OCI-LY7 (cell line): ENCODE measurements at regions not wholly inside any gene's neighbourhood (a gene's known extent, or its start where the extent isn't known, plus 50 kb on each side); places are given as distances from the start of the nearest gene placed in this dataset.

Source experiments
- BruUV-seq: library from RNA; stranded (reverse); fragments of 400-500 nt; replicated peaks from 2 replicates; lab custom pipeline; 2021; lab: Mats Ljungman, UMichigan
- CTCF ChIA-PET: fragments of 300-600 bp; sonication (Branson Sonifier 250); formaldehyde crosslinking; loops from one replicate; lab custom pipeline; 2022; ENCODE audit warnings: antibody characterized with exemption; ENCODE audit not compliant: unreplicated experiment; lab: Charles Lee
- POLR2A ChIA-PET: fragments of 300-600 bp; sonication (Branson Sonifier 250); formaldehyde crosslinking; loops from one replicate; lab custom pipeline; 2022; ENCODE audit warnings: antibody characterized with exemption; lab: Charles Lee
- DNase-seq: peaks from one replicate; pipeline ENCODE4 v3.0.0-alpha.2; 2015; ENCODE audit warnings: low spot score
- H2AFZ ChIP-seq: fragments of 200-600 bp; sonication (generic), shearing (Covaris generic); 2 replicates; pipeline ENCODE4 v1.6.1; 2014; ENCODE audit warnings: mild to moderate bottlenecking, antibody characterized with exemption, low read length, moderate library complexity
- H3K27ac ChIP-seq: fragments of 200-600 bp; sonication (generic); 2 replicates; pipeline ENCODE4 v1.5.1; 2014; ENCODE audit warnings: mixed run types, low read depth, mild to moderate bottlenecking, moderate library complexity, low read length, inconsistent platforms; ENCODE audit not compliant: poor library complexity, severe bottlenecking
- H3K36me3 ChIP-seq: fragments of 200-600 bp; sonication (generic); 2 replicates; pipeline ENCODE4 v1.6.1; 2014; ENCODE audit warnings: mild to moderate bottlenecking, antibody characterized with exemption, low read length, moderate library complexity, mixed read lengths; ENCODE audit not compliant: insufficient read depth
- H3K4me1 ChIP-seq: fragments of 200-600 bp; sonication (generic); 2 replicates; pipeline ENCODE4 v1.5.1; 2014; ENCODE audit warnings: mild to moderate bottlenecking, low read length; ENCODE audit not compliant: insufficient read depth, poor library complexity, severe bottlenecking
- H3K4me2 ChIP-seq: fragments of 200-600 bp; sonication (generic); 2 replicates; pipeline ENCODE4 v1.6.1; 2014; ENCODE audit warnings: mild to moderate bottlenecking, low read length
- H3K4me3 ChIP-seq: fragments of 200-600 bp; sonication (generic); 2 replicates; pipeline ENCODE4 v1.5.1; 2014; ENCODE audit warnings: mild to moderate bottlenecking, low read depth, low read length; ENCODE audit not compliant: poor library complexity, severe bottlenecking
- H3K79me2 ChIP-seq: fragments of 200-600 bp; sonication (generic); 2 replicates; pipeline ENCODE4 v1.6.1; 2016; ENCODE audit warnings: low read depth, mild to moderate bottlenecking, low read length, moderate library complexity, mixed read lengths; ENCODE audit not compliant: insufficient read depth
- H3K9me2 ChIP-seq: fragments of 200-600 bp; sonication (generic); 2 replicates; pipeline ENCODE4 v1.6.1; 2016; ENCODE audit warnings: mild to moderate bottlenecking, low read length, mixed read lengths; ENCODE audit not compliant: insufficient read depth
- H3K9me3 ChIP-seq: fragments of 200-600 bp; sonication (generic); 2 replicates; pipeline ENCODE4 v1.6.1; 2014; ENCODE audit warnings: mild to moderate bottlenecking, mixed run types, low read length, mixed read lengths
- H4K20me1 ChIP-seq: fragments of 200-600 bp; sonication (generic); 2 replicates; pipeline ENCODE4 v1.6.1; 2014; ENCODE audit warnings: mild to moderate bottlenecking, antibody characterized with exemption, low read length, moderate library complexity, mixed read lengths; ENCODE audit not compliant: insufficient read depth
- CTCF ChIP-seq: fragments of 200-600 bp; sonication (generic); conservative IDR thresholded peaks from 2 replicates; pipeline ENCODE4 v1.5.1; 2014; ENCODE audit warnings: mild to moderate bottlenecking, antibody characterized with exemption, low read length, moderate library complexity, mixed read lengths
- EZH2phosphoT487 ChIP-seq: fragments of 200-600 bp; sonication (generic); IDR thresholded peaks from 2 replicates; pipeline ENCODE4 v1.6.1; 2018; ENCODE audit warnings: low read depth, borderline replicate concordance, mild to moderate bottlenecking, mixed run types, antibody characterized with exemption, low read length, moderate library complexity, mixed read lengths
- intact Hi-C: fragments of 100-400 bp; cut with micrococcal nuclease; formaldehyde crosslinking; loops from one replicate; pipeline ENCODE4 v1.10.0; 2022; ENCODE audit not compliant: unreplicated experiment

- Histone ChIP-seq H3K36me3 (no peaks in the 10 kb centered on the region), H3K4me3 (no peak overlapping the region), H3K27ac (no peak overlapping the region), H3K4me2 (no peak overlapping the region), H3K4me1 (peaks cover 9% of the 10 kb centered on the region), H3K79me2 (no peaks in the 10 kb centered on the region), H3K9me2 (no peaks in the 10 kb centered on the region), H3K9me3 (no peaks in the 10 kb centered on the region), H2AFZ (no peak overlapping the region), H4K20me1 (no peaks in the 10 kb centered on the region)
- no peak for DNase-seq
- BruUV-seq, result no TSS peak
- TF ChIP-seq CTCF, result no peak
- no peak for TF ChIP-seq EZH2phosphoT487
- POLR2A ChIA-PET, result interaction anchor here (1.0 kb wide), 1 partner anchor 77 kb away, joined by 3 read pairs; no protein-coding TSS in a partner anchor
- intact Hi-C loops, result no loop called here
- CTCF ChIA-PET, result no interaction called here
Observed at GRCh38 chr1:172938681-172939080, 112.1 kb downstream of the TNFSF18 start.

DNA sequence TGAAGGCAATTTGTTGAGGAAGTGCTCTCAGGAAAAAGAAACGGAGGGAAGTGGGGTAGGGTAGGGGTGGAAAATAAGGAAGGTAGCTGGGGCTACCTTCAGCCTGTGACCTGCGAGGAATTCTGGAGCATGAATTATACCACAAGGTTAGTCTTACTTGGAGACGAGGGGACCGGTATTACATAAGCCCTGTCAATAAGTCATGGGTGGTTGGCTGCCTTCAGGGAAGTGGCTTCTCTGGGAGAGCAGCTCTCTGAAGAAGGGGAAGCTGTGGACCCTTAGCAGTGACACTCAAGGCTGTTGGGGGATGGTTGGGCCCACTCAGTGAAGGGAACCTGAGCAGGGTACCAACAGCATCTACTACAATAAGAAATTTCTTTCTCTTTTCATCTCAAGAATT lies 111.3 kb downstream of the TNFSF18 start:
- intact Hi-C loops, result no loop called here
- POLR2A ChIA-PET, result interaction anchor here (1.0 kb wide), 2 partner anchors 12 to 76 kb away, joined by 3 read pairs; no protein-coding TSS in a partner anchor
- Histone ChIP-seq H2AFZ (no peak overlapping the region), H3K36me3 (no peaks in the 10 kb centered on the region), H3K9me3 (no peaks in the 10 kb centered on the region), H3K4me1 (peaks cover 9% of the 10 kb centered on the region), H3K27ac (no peak overlapping the region), H3K4me3 (no peak overlapping the region), H4K20me1 (no peaks in the 10 kb centered on the region), H3K9me2 (no peaks in the 10 kb centered on the region; the same call in 1 of the 2 replicates), H3K79me2 (no peaks in the 10 kb centered on the region), H3K4me2 (no peak overlapping the region)
- no TSS peak for BruUV-seq
- no peak for DNase-seq
- TF ChIP-seq CTCF, result no peak
- no peak for TF ChIP-seq EZH2phosphoT487
- CTCF ChIA-PET, result no interaction called here

GRCh38 chr1:172940174-172940855 lies 110.4 kb downstream of the TNFSF18 start:
- Histone ChIP-seq H3K9me3 (no peaks in the 10 kb centered on the region), H2AFZ (no peak overlapping the region), H3K79me2 (no peaks in the 10 kb centered on the region), H3K27ac (no peak overlapping the region), H3K4me1 (peaks cover 9% of the 10 kb centered on the region), H3K9me2 (no peaks in the 10 kb centered on the region; the same call in 1 of the 2 replicates), H3K4me2 (no peak overlapping the region), H4K20me1 (no peaks in the 10 kb centered on the region), H3K4me3 (no peak overlapping the region), H3K36me3 (no peaks in the 10 kb centered on the region)
- intact Hi-C loops, result no loop called here
- ChIA-PET CTCF (no interaction called here), POLR2A (interaction anchor here (0.5 to 1.0 kb wide), 2 partner anchors 11 to 44 kb away, joined by 3 read pairs; no protein-coding TSS in a partner anchor)
- no TSS peak for BruUV-seq
- TF ChIP-seq CTCF, result no peak
- no peak for DNase-seq
